ENCODE measurements at regions not wholly inside any gene's neighbourhood (a gene's known extent, or its start where the extent isn't known, plus 50 kb on each side); places are given as distances from the start of the nearest gene placed in this dataset.

GRCh38 chr18:47458483-47458882, 207.0 kb upstream of the SKOR2 start:
- Histone ChIP-seq H3K4me3 (ENCODE audit: low read depth, low read length, poor library complexity, severe bottlenecking) (no peak overlapping the region), H2AFZ (ENCODE audit: low read length) (no peak overlapping the region), H3K4me1 (ENCODE audit: insufficient read depth, low read length, poor library complexity, severe bottlenecking) (no peaks in the 10 kb centered on the region), H4K20me1 (ENCODE audit: insufficient read depth, low read length) (no peaks in the 10 kb centered on the region), H3K9me3 (ENCODE audit: low read length) (no peaks in the 10 kb centered on the region), H3K4me2 (ENCODE audit: low read length) (no peak overlapping the region), H3K9me2 (ENCODE audit: insufficient read depth, low read length) (no peaks in the 10 kb centered on the region), H3K79me2 (ENCODE audit: insufficient read depth, low read depth, low read length) (no peaks in the 10 kb centered on the region), H3K27ac (ENCODE audit: low read depth, low read length, poor library complexity, severe bottlenecking) (no peak overlapping the region), H3K36me3 (ENCODE audit: insufficient read depth, low read length) (no peaks in the 10 kb centered on the region)
- TF ChIP-seq CTCF (conservative IDR thresholded peaks at IDR 0.05; ENCODE audit: low read length) = no peak
- no peak for TF ChIP-seq EZH2phosphoT487 (IDR thresholded peaks at IDR 0.05; ENCODE audit: borderline replicate concordance, low read depth, low read length)
- BruUV-seq (replicated peaks) = no TSS peak
- intact Hi-C loops (cut with micrococcal nuclease; ENCODE audit: unreplicated experiment) = no loop called here
- ChIA-PET POLR2A (no interaction called here), CTCF (ENCODE audit: unreplicated experiment) (no interaction called here)
- DNase-seq (ENCODE audit: low spot score) = no peak

- no peaks in the 10 kb centered on the region for H3K9me2 ChIP-seq (ENCODE audit: insufficient read depth, low read length)
- no peaks in the 10 kb centered on the region for H3K36me3 ChIP-seq (ENCODE audit: insufficient read depth, low read length)
- H3K4me1 ChIP-seq (ENCODE audit: insufficient read depth, low read length, poor library complexity, severe bottlenecking) = no peaks in the 10 kb centered on the region
- H3K79me2 ChIP-seq (ENCODE audit: insufficient read depth, low read depth, low read length) = no peaks in the 10 kb centered on the region
- no peak overlapping the region for H3K4me3 ChIP-seq (ENCODE audit: low read depth, low read length, poor library complexity, severe bottlenecking)
- no peak overlapping the region for H2AFZ ChIP-seq (ENCODE audit: low read length)
- no peaks in the 10 kb centered on the region for H3K9me3 ChIP-seq (ENCODE audit: low read length)
- H3K4me2 ChIP-seq (ENCODE audit: low read length) = no peak overlapping the region
- no peaks in the 10 kb centered on the region for H4K20me1 ChIP-seq (ENCODE audit: insufficient read depth, low read length)
- TF ChIP-seq CTCF (conservative IDR thresholded peaks at IDR 0.05; ENCODE audit: low read length) = no peak
- no peak for TF ChIP-seq EZH2phosphoT487 (IDR thresholded peaks at IDR 0.05; ENCODE audit: borderline replicate concordance, low read depth, low read length)
- no peak for DNase-seq (ENCODE audit: low spot score)
- intact Hi-C loops (cut with micrococcal nuclease; ENCODE audit: unreplicated experiment) = no loop called here
- no peak overlapping the region for H3K27ac ChIP-seq (ENCODE audit: low read depth, low read length, poor library complexity, severe bottlenecking)
- no TSS peak for BruUV-seq (replicated peaks)
- ChIA-PET POLR2A (no interaction called here), CTCF (ENCODE audit: unreplicated experiment) (no interaction called here)
These were observed 206.2 kb upstream of the SKOR2 start for GRCh38 chr18:47457614-47458013.

- Histone ChIP-seq H3K4me1 (ENCODE audit: insufficient read depth, low read length, poor library complexity, severe bottlenecking) (no peaks in the 10 kb centered on the region), H3K4me2 (ENCODE audit: low read length) (no peak overlapping the region), H3K36me3 (ENCODE audit: insufficient read depth, low read length) (no peaks in the 10 kb centered on the region), H3K79me2 (ENCODE audit: insufficient read depth, low read depth, low read length) (no peaks in the 10 kb centered on the region), H2AFZ (ENCODE audit: low read length) (no peak overlapping the region), H3K9me2 (ENCODE audit: insufficient read depth, low read length) (no peaks in the 10 kb centered on the region), H3K27ac (ENCODE audit: low read depth, low read length, poor library complexity, severe bottlenecking) (no peak overlapping the region), H3K4me3 (ENCODE audit: low read depth, low read length, poor library complexity, severe bottlenecking) (no peak overlapping the region), H3K9me3 (ENCODE audit: low read length) (no peaks in the 10 kb centered on the region), H4K20me1 (ENCODE audit: insufficient read depth, low read length) (no peaks in the 10 kb centered on the region)
- no peak for TF ChIP-seq EZH2phosphoT487 (IDR thresholded peaks at IDR 0.05; ENCODE audit: borderline replicate concordance, low read depth, low read length)
- TF ChIP-seq CTCF (conservative IDR thresholded peaks at IDR 0.05; ENCODE audit: low read length) = no peak
- intact Hi-C loops (cut with micrococcal nuclease; ENCODE audit: unreplicated experiment) = no loop called here
- no peak for DNase-seq (ENCODE audit: low spot score)
- ChIA-PET POLR2A (no interaction called here), CTCF (ENCODE audit: unreplicated experiment) (no interaction called here)
- no TSS peak for BruUV-seq (replicated peaks)
These were observed 201.6 kb upstream of the SKOR2 start for GRCh38 chr18:47453038-47453437.
